Keratinocyte (primary cell): ENCODE measurements at regions not wholly inside any gene's neighbourhood (a gene's known extent, or its start where the extent isn't known, plus 50 kb on each side); places are given as distances from the start of the nearest gene placed in this dataset.

Experiments used
- DNase-seq: peaks from one replicate; pipeline ENCODE4 v3.0.0-alpha.2; 2011; ENCODE audit warnings: low read depth, missing footprints, low spot score
- FAIRE-seq: peaks from 2 replicates; lab custom pipeline; 2011; peaks lifted over from hg19 to GRCh38; lab: Jason Lieb, UNC
- H2AFZ ChIP-seq: 2 replicates; pipeline ENCODE4 v1.6.0; 2012; ENCODE audit warnings: low read length, control low read depth, inconsistent platforms; ENCODE audit not compliant: control insufficient read depth
- H3K27ac ChIP-seq: 2 replicates; pipeline ENCODE4 v1.5.1; 2011; ENCODE audit warnings: low read length; ENCODE audit not compliant: control insufficient read depth, insufficient read depth
- H3K27me3 ChIP-seq: 3 replicates; pipeline ENCODE4 v1.6.0; 2011; ENCODE audit warnings: low read length; ENCODE audit not compliant: control insufficient read depth, insufficient read depth; ENCODE audit errors: extremely low read depth
- H3K36me3 ChIP-seq, 2 experiments: 2 replicates in 1 of 2; 3 replicates in 1 of 2; pipeline ENCODE4 v1.5.1; 2011; ENCODE audit warnings: low read length in 2 of 2, mild to moderate bottlenecking in 1 of 2; ENCODE audit not compliant: control insufficient read depth in 2 of 2, insufficient read depth in 2 of 2; ENCODE audit errors: extremely low read depth in 1 of 2
- H3K4me1 ChIP-seq: 3 replicates; pipeline ENCODE4 v1.5.1; 2011; ENCODE audit warnings: low read length; ENCODE audit not compliant: control insufficient read depth, insufficient read depth; ENCODE audit errors: extremely low read depth
- H3K4me2 ChIP-seq: 3 replicates; pipeline ENCODE4 v1.6.0; 2011; ENCODE audit warnings: low read depth, low read length; ENCODE audit not compliant: control insufficient read depth, insufficient read depth; ENCODE audit errors: extremely low read depth
- H3K4me3 ChIP-seq, 3 experiments: fragments of 200-600 bp in 1 of 3; sonication (generic) in 1 of 3; 2 replicates in 2 of 3; 3 replicates in 1 of 3; pipeline ENCODE4 v1.5.1; 2011 to 2016; ENCODE audit warnings: low read length in 3 of 3, mild to moderate bottlenecking in 3 of 3, control low read depth in 2 of 3, inconsistent platforms in 1 of 3, low read depth in 1 of 3, mixed read lengths in 1 of 3, mixed run types in 1 of 3, moderate library complexity in 1 of 3; ENCODE audit not compliant: control insufficient read depth in 2 of 3, insufficient read depth in 2 of 3; ENCODE audit errors: extremely low read depth in 1 of 3
- H3K79me2 ChIP-seq: 2 replicates; pipeline ENCODE4 v1.6.0; 2012; ENCODE audit warnings: low read length; ENCODE audit not compliant: control insufficient read depth, insufficient read depth
- H3K9ac ChIP-seq: 3 replicates; pipeline ENCODE4 v1.6.0; 2011; ENCODE audit warnings: low read length; ENCODE audit not compliant: control insufficient read depth, insufficient read depth; ENCODE audit errors: extremely low read depth
- H3K9me1 ChIP-seq: 3 replicates; pipeline ENCODE4 v1.6.0; 2011; ENCODE audit warnings: low read length; ENCODE audit not compliant: control insufficient read depth, insufficient read depth; ENCODE audit errors: extremely low read depth
- H3K9me3 ChIP-seq: 2 replicates; pipeline ENCODE4 v1.5.1; 2012; ENCODE audit warnings: low read depth, low read length; ENCODE audit not compliant: control insufficient read depth
- H4K20me1 ChIP-seq: 3 replicates; pipeline ENCODE4 v1.6.0; 2011; ENCODE audit warnings: low read length; ENCODE audit not compliant: control insufficient read depth, insufficient read depth; ENCODE audit errors: extremely low read depth
- CTCF ChIP-seq, 3 experiments: IDR thresholded peaks in 1 of 3; conservative IDR thresholded peaks in 1 of 3; optimal IDR thresholded peaks in 1 of 3; 2 replicates in 2 of 3; 3 replicates in 1 of 3; pipeline versions ENCODE3 to v1.5.1; 2011; ENCODE audit warnings: low read length in 3 of 3, mild to moderate bottlenecking in 3 of 3, moderate library complexity in 2 of 3, control low read depth in 1 of 3, inconsistent platforms in 1 of 3; ENCODE audit not compliant: insufficient read depth in 2 of 3; ENCODE audit errors: extremely low read depth in 1 of 3
- EZH2 ChIP-seq: IDR thresholded peaks from one replicate; pipeline ENCODE4 v1.6.1; 2012; ENCODE audit warnings: inconsistent platforms, mild to moderate bottlenecking, low read length, moderate library complexity
- dilution Hi-C: fragments of 300-500 bp; cut with MboI; formaldehyde crosslinking; loops from one replicate; pipeline ENCODE4 v1.7.0; 2020; ENCODE audit warnings: low sequenced_read_pairs; ENCODE audit not compliant: extremely low pct_ligation_motif_present

GRCh38 chr12:115879354-115879753 lies 398.1 kb downstream of the MED13L start:
- H3K79me2 ChIP-seq, result no peaks in the 10 kb centered on the region
- H3K27ac ChIP-seq, result no peak overlapping the region
- no peak overlapping the region for H3K4me3 ChIP-seq
- H3K9me1 ChIP-seq, result no peaks in the 10 kb centered on the region
- H3K4me1 ChIP-seq, result no peaks in the 10 kb centered on the region
- TF ChIP-seq CTCF (optimal IDR thresholded peaks at IDR 0.05 in 1 of 3, IDR thresholded peaks at IDR 0.05 in 1 of 3, conservative IDR thresholded peaks at IDR 0.05 in 1 of 3; ENCODE audit: extremely low read depth in 1 of 3, insufficient read depth in 2 of 3, low read length in 3 of 3) (no peak), EZH2 (no peak)
- no peak overlapping the region for H3K9ac ChIP-seq
- DNase-seq (no peak), FAIRE-seq (no peak)
- no peaks in the 10 kb centered on the region for H3K9me3 ChIP-seq
- H3K27me3 ChIP-seq, result no peaks in the 10 kb centered on the region
- no peaks in the 10 kb centered on the region for H4K20me1 ChIP-seq
- no peaks in the 10 kb centered on the region for H3K36me3 ChIP-seq
- H3K4me2 ChIP-seq, result no peak overlapping the region
- H2AFZ ChIP-seq, result no peak overlapping the region
- dilution Hi-C loops, result no loop called here

- H3K4me2 ChIP-seq, result peak overlapping the region; percentile 28
- peaks cover 10% of the 10 kb centered on the region for H3K4me1 ChIP-seq
- DNase-seq (no peak), FAIRE-seq (no peak)
- no peaks in the 10 kb centered on the region for H3K27me3 ChIP-seq
- TF ChIP-seq EZH2 (no peak), CTCF (optimal IDR thresholded peaks at IDR 0.05 in 1 of 3, IDR thresholded peaks at IDR 0.05 in 1 of 3, conservative IDR thresholded peaks at IDR 0.05 in 1 of 3; ENCODE audit: extremely low read depth in 1 of 3, insufficient read depth in 2 of 3, low read length in 3 of 3) (no peak)
- no peaks in the 10 kb centered on the region for H3K79me2 ChIP-seq
- no peak overlapping the region for H3K9ac ChIP-seq
- no peak overlapping the region for H2AFZ ChIP-seq
- H3K9me1 ChIP-seq, result no peaks in the 10 kb centered on the region
- H3K27ac ChIP-seq, result no peak overlapping the region
- H4K20me1 ChIP-seq, result no peaks in the 10 kb centered on the region
- dilution Hi-C loops, result no loop called here
- H3K4me3 ChIP-seq, result no peak overlapping the region
- no peaks in the 10 kb centered on the region for H3K9me3 ChIP-seq
- no peaks in the 10 kb centered on the region for H3K36me3 ChIP-seq
Measured at GRCh38 chr12:115873451-115874082, 403.9 kb downstream of the MED13L start.
